G401 (cell line): ENCODE measurements at regions not wholly inside any gene's neighbourhood (a gene's known extent, or its start where the extent isn't known, plus 50 kb on each side); places are given as distances from the start of the nearest gene placed in this dataset.
"Not testable (repeated sequence)": the region's sequence is repeated elsewhere in the genome, so short reads cannot be mapped to it uniquely, and the experiment has no call there.

Experiments used
- DNase-seq: peaks from one replicate; pipeline ENCODE4 v3.0.0-alpha.2; 2015; ENCODE audit warnings: low spot score
- in situ Hi-C: cut with HindIII; loops from 2 replicates; pipeline ENCODE4 v1.10.0; 2016; ENCODE audit warnings: low sequenced_read_pairs, mixed read lengths

DNA sequence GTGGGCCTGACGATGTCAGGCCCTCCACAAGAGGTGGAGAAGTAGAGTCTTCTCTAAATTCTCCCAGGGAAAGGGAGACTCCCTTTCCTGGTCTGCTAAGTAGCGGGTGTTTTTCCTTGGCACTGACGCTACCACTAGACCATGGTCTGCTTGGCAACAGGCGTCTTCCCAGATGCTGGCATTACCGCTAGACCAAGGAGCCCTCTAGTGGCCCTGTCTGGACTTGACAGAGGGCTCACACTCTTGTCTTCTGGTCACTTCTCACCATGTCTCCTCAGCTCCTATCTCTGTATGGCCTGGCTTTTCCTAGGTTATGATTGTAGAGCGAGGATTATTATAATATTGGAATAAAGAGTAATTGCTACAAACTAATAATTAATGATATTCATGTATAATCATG lies 51.1 kb upstream of the RASSF6 start:
- DNase-seq, in situ Hi-C loops: not testable (repeated sequence)

DNA sequence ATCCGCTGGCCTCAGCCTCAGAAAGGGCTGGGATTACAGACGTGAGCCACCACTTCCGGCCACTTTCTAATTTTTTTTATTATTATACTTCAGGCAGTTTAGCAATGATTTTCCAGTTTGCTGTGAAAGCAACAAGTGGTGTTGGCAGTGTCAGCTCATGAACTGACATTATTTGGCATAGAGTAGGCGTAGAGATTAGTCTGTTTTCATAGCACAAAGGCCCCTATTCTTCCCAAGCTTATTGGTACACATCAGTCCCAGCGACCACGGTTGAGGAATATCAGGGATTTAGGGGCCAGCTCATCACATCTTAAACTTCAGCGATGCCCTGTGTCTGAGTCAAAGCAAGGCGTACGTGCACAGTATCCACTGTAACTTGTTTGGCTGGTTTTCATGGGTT lies 53.0 kb upstream of the RASSF6 start:
- no peak for DNase-seq
- in situ Hi-C loops, result no loop called here

- no peak for DNase-seq
- in situ Hi-C loops, result no loop called here
Measured at GRCh38 chr4:73674451-73674919, 54.2 kb upstream of the RASSF6 start.

- no peak for DNase-seq
- in situ Hi-C loops, result no loop called here
Measured at GRCh38 chr4:73675623-73676022, 55.4 kb upstream of the RASSF6 start.

DNA sequence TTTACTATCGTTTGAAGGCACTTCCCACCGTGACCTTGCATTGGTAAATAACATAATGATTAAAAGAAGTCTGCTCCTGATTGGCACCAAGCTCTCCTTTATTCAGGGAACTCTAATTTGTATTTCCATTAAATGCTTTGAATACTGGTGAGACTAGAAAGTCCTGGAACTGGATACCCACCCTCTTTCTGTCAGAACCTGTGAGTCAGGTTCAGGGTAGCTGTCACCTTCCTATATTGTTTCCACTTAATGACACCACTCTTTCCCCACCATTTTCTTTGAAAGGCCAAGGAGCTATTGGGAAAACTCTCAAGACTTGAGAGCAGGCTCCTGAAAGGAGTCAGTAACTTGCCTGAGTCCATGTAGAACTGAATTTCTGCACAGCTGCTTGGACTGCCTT lies 55.9 kb upstream of the RASSF6 start:
- in situ Hi-C loops, result no loop called here
- DNase-seq, result no peak

- in situ Hi-C loops, result no loop called here
- no peak for DNase-seq
Measured at GRCh38 chr4:73676861-73677323, 56.7 kb upstream of the RASSF6 start.

DNA sequence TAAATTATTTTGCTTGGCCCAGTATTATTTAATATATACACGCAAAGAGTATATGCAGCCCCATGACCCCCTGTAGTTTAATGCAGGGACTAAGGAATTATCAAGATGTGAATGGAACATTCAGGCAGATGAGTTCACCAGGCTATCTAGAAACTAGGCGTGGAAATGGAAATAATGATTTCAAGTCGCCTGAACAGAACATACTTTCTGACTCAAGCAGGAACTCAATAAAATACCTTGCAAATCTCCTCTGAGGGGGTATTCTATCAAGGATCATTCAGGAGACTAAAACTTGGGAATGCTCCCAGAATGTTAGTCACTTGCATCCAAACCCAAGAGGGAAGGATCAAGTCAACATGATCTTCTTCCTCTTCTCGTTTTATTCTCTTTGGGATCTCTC lies 59.6 kb upstream of the RASSF6 start:
- in situ Hi-C loops, result no loop called here
- DNase-seq, result no peak

- DNase-seq, result peak; percentile 16
- in situ Hi-C loops, result no loop called here
Measured at GRCh38 chr4:73681776-73682175, 58.6 kb upstream of the CXCL8 start.

DNA sequence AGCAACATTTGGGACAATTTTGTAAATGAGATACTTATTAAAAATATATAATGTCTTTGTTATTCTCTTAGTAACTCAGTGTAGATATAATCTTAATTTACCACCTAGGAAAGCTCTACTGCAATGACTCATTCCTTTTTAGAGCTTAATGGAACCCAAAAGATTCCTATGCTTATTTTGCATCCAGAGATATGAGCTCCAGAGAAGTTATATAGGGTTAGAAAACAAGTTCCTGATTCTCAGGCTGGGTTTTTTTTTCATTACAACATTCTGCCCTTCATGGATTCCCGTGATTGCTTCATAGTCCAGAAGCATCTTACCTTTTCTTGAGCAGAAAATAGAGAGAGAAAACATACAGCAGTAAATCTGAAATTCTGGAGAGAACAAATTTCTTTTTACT lies 57.9 kb upstream of the CXCL8 start:
- no peak for DNase-seq
- in situ Hi-C loops, result no loop called here

GRCh38 chr4:73683033-73683432 lies 57.3 kb upstream of the CXCL8 start:
- DNase-seq, result no peak
- in situ Hi-C loops, result no loop called here

DNA sequence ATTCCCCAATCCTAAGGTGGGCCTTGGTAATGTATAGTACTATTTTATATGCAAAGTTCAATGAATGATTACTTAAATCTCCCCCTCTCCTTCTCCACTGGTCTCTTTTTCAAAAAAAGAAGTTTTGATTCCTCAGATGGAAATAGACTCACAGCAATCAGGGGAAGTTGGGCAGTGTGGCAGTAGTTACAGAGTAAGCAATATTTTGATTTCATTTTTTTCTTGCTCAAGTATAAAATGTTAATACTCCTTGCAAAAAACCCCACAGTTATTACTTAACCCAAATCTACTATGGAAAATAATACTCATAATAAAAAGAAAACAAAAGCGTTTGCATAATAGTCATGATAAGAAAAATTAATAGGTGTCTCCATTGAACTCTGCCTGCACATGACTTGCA lies 56.9 kb upstream of the CXCL8 start:
- in situ Hi-C loops, result no loop called here
- no peak for DNase-seq

DNA sequence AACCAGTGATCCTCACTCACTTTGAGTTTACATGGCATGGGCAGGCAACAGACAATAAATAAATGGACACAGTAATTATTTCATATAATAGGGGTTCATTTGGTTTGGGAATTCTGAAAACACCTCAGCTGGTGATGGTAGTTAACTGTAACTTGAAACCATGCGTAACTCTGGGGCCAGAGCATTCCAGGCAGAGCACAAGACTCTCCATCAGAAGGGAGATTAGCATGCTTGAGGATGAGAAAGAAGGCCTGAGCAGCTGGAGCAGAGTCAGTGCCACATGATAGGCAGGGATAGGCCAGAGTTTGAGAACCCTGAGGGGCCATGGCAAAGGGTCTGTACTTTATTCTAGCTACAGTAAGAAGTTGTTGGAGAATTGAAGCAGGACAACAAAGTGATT lies 56.3 kb upstream of the CXCL8 start:
- in situ Hi-C loops, result no loop called here

DNA sequence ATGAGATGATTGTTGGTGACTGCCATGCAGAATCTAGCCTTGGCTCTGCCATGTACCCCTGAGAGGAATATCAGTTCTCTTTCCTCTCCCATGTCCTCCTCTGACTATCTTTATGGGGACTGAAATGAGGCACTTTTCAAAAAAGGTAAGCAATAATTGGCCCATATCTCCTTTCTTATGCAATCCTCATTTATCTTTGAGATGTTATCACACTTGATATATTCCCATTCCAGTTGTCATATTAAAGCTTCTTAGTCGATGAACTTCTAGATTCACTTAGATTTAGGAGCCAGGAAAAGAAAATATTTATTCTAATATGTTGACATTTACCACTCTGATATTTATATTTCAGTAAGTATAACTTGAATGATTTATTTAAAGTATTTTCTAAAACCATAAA lies 55.3 kb upstream of the CXCL8 start:
- in situ Hi-C loops, result no loop called here
- no peak for DNase-seq

More for the DNA sequence above, 56.3 kb upstream of the CXCL8 start:
- no peak for DNase-seq

DNA sequence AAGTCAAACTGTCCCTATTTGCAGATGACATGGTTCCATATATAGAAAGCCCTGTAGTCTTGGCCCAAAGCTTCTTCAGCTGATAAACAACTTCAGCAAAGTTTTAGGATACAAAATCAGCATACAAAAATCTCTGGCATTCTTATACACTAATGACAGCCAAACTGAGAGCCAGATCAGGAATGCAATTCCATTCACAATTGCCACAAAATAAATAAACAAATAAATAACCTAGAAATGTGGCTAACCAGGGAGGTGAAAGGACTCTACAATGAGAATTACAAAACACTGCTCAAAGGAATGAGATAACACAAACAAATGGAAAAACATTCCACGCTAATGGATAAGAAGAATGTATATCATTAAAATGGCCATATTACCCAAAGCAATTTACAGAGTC lies 52.9 kb upstream of the CXCL8 start:
- in situ Hi-C loops, result no loop called here
- no peak for DNase-seq

GRCh38 chr4:73690051-73690738 lies 50.2 kb upstream of the CXCL8 start:
- in situ Hi-C loops, result no loop called here
- DNase-seq, result no peak
